Natural killer cell (primary cell): ENCODE measurements at regions not wholly inside any gene's neighbourhood (a gene's known extent, or its start where the extent isn't known, plus 50 kb on each side); places are given as distances from the start of the nearest gene placed in this dataset.

Source experiments
- ATAC-seq, 3 donors: fragments of 150-1000 bp in 2 of 3; fragments of 200-7000 bp in 1 of 3; cut with Tn5 transposase; 1 replicate in 1 of 3; 2 replicates in 2 of 3; pipeline ENCODE4 v1.10.0; 2021; ENCODE audit warnings: mild to moderate bottlenecking in 2 of 3, moderate library complexity in 2 of 3
- DNase-seq, 2 donors: peaks; one replicate each; pipeline versions ENCODE4 v3.0.0 to v3.0.0-alpha.2; 2013 to 2021; ENCODE audit warnings: mixed read lengths in 1 of 2
- H3K27ac ChIP-seq: one replicate; pipeline ENCODE4 v1.5.1; 2013; ENCODE audit warnings: mild to moderate bottlenecking, low read length
- H3K27me3 ChIP-seq: one replicate; pipeline ENCODE4 v1.6.1; 2013; ENCODE audit warnings: low read length; ENCODE audit not compliant: control insufficient read depth, insufficient read depth
- H3K36me3 ChIP-seq: one replicate; pipeline ENCODE4 v1.6.1; 2013; ENCODE audit warnings: low read length; ENCODE audit not compliant: control insufficient read depth, insufficient read depth
- H3K4me1 ChIP-seq: one replicate; pipeline ENCODE4 v1.6.1; 2013; ENCODE audit warnings: low read length; ENCODE audit not compliant: control insufficient read depth, insufficient read depth
- H3K4me3 ChIP-seq: one replicate; pipeline ENCODE4 v1.5.1; 2013; ENCODE audit warnings: low read length
- H3K9me3 ChIP-seq: one replicate; pipeline ENCODE4 v1.6.1; 2013; ENCODE audit warnings: low read length; ENCODE audit not compliant: control insufficient read depth, insufficient read depth
- H3K27ac Mint-ChIP-seq, 2 donors: one replicate each; pipeline ENCODE4 v1.8.0; 2022; ENCODE audit warnings: mild to moderate bottlenecking in 2 of 2, mixed read lengths in 2 of 2, moderate library complexity in 1 of 2
- H3K27me3 Mint-ChIP-seq, 2 donors: one replicate each; pipeline ENCODE4 v1.8.0; 2022; ENCODE audit warnings: low read depth in 2 of 2, mixed read lengths in 2 of 2
- H3K36me3 Mint-ChIP-seq: one replicate; pipeline ENCODE4 v1.8.0; 2022; ENCODE audit warnings: mixed read lengths
- H3K4me1 Mint-ChIP-seq, 2 donors: one replicate each; pipeline ENCODE4 v1.8.0; 2022; ENCODE audit warnings: mixed read lengths in 2 of 2
- H3K4me3 Mint-ChIP-seq: one replicate; pipeline ENCODE4 v1.8.0; 2022; ENCODE audit warnings: mild to moderate bottlenecking, moderate library complexity, mixed read lengths
- H3K9me3 Mint-ChIP-seq, 2 donors: one replicate each; pipeline ENCODE4 v1.8.0; 2022; ENCODE audit warnings: mixed read lengths in 2 of 2
- WGBS: methylation state at CpG from one replicate; pipeline ENCODE4 v1.1.7; 2013; ENCODE audit warnings: missing lambda C conversion rate; ENCODE audit not compliant: insufficient coverage; 5-methylcytosine and 5-hydroxymethylcytosine counted together
- intact Hi-C: fragments of 100-400 bp; cut with micrococcal nuclease; formaldehyde crosslinking; loops from one replicate; pipeline ENCODE4 v1.14.2; 2022
- TF ChIP-seq, protein P1 (sequence below): fragments of 200-600 bp; IDR thresholded peaks from one replicate; pipeline ENCODE4 v1.8.0; 2022; ENCODE audit warnings: antibody characterized with exemption

DNA sequence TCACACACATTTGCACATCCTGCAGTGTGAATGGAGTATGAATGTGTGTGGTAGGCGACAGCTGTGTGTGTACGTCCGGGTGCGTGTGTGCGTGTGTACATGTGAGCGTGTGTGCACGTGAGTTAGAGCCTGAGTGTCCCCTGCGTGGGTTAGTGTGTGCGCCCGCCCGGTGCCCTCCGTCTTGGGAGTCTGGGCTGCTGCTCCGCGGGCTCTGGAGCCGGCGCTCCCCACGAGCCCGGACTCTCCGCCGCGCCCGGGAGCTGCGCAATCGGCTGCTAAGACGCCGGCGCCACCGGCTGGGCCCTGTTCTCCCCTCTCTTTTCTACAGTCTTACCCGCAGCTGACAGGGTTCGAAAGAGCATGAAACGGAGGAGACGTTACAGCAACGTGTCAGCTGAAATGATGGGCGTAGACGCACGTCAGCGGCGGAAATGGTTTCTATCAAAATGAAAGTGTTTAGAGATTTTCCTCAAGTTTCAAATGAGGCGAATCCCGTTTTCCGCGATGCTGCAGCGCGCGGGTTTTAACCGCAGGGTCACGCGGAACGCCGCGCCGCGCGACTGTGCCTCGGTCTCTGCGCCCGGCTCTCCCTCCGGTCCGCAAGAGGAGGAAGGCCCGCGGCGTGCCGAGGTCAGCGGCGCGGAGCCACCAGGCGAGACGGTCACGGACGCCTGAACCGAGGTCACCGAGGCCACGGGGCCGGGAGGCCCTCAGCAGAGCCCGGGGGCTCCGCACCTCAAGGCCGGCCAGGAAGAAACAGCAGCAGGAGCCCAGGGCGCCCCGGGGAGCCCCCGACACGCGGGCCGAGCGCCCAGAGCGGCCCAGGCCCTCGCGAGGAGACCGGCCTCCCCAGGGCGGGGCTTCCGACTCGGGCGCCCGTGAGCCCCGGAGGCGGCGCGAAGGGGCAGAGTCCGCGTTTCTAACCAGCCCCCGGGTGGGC is 95.3 kb upstream of the BHLHE23 start:
- intact Hi-C loops = no loop called here
- peak; percentile 58 to 83 for DNase-seq
- Histone ChIP-seq H3K4me1 (peaks cover 5% of the 10 kb centered on the region), H3K27me3 (no peaks in the 10 kb centered on the region), H3K9me3 (peaks cover 4% of the 10 kb centered on the region), H3K36me3 (no peaks in the 10 kb centered on the region), H3K27ac (peak overlapping the region; percentile 85), H3K4me3 (peak overlapping the region; percentile 77)
- Mint-ChIP-seq H3K4me3 (peak overlapping the region; percentile 93), H3K27me3 (no peaks in the 10 kb centered on the region), H3K9me3 (no peaks in the 10 kb centered on the region), H3K4me1 (peaks cover 5 to 7% of the 10 kb centered on the region in 2 donors), H3K27ac (peak overlapping the region; percentile 86 to 92), H3K36me3 (no peaks in the 10 kb centered on the region)
- TF ChIP-seq, protein P1, sequence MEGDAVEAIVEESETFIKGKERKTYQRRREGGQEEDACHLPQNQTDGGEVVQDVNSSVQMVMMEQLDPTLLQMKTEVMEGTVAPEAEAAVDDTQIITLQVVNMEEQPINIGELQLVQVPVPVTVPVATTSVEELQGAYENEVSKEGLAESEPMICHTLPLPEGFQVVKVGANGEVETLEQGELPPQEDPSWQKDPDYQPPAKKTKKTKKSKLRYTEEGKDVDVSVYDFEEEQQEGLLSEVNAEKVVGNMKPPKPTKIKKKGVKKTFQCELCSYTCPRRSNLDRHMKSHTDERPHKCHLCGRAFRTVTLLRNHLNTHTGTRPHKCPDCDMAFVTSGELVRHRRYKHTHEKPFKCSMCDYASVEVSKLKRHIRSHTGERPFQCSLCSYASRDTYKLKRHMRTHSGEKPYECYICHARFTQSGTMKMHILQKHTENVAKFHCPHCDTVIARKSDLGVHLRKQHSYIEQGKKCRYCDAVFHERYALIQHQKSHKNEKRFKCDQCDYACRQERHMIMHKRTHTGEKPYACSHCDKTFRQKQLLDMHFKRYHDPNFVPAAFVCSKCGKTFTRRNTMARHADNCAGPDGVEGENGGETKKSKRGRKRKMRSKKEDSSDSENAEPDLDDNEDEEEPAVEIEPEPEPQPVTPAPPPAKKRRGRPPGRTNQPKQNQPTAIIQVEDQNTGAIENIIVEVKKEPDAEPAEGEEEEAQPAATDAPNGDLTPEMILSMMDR = no peak
- WGBS = under 1% methylated on average over 100 of the region's 100 CpGs
- ATAC-seq = peak; percentile 70 to 82 (median 80)

DNA sequence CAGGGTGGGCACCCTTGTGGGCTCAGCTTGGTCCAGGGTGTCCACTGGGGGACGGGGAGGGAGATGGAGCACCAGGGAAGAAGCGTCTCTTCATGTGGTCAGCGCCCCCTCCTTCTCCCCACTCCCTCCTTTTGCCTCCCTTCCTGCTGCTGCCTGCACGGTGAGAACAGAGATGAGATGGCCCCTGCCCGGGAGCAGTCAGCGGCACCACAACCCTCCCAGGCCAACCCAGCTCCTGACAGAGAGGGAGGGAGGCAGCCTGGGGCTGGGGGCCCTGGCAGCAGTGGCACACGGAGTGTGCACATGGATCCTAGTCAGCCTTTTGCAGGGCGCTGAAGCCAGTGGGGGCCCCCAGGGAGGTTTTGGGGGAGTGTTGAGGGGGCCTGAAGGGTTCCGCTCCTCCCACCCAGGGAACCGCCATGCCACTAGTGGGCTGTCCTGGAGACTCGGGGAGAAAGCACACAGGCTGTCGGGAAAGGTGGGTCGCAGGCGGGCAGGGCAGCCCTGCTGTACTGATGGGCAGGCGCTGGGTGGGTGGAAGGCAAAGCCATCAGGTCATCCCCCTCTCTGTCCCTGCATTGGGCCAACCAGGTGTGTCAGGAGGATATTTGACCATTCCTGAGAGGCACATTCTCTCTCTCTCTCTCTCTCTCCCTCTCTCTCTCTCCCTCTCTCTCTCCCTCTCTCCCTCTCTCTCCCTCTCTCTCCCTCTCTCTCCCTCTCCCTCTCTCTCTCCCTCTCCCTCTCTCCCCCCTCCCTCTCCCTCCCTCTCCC is 94.3 kb upstream of the BHLHE23 start:
- Mint-ChIP-seq H3K27me3 (no peaks in the 10 kb centered on the region), H3K27ac (peak overlapping the region; percentile 86 to 92), H3K4me1 (peaks cover 5 to 7% of the 10 kb centered on the region in 2 donors), H3K9me3 (no peaks in the 10 kb centered on the region), H3K4me3 (peak overlapping the region; percentile 93), H3K36me3 (no peaks in the 10 kb centered on the region)
- intact Hi-C loops = no loop called here
- H3K4me1 ChIP-seq = peaks cover 5% of the 10 kb centered on the region
- peak in 1 of 2 donors; percentile 28 for DNase-seq
- H3K4me3 ChIP-seq = no peak overlapping the region
- no peaks in the 10 kb centered on the region for H3K27me3 ChIP-seq
- TF ChIP-seq, protein P1 = no peak
- peaks cover 4% of the 10 kb centered on the region for H3K9me3 ChIP-seq
- 77% methylated on average over 15 of the region's 15 CpGs for WGBS
- H3K36me3 ChIP-seq = no peaks in the 10 kb centered on the region
- no peak for ATAC-seq
- peak overlapping the region; percentile 85 for H3K27ac ChIP-seq

DNA sequence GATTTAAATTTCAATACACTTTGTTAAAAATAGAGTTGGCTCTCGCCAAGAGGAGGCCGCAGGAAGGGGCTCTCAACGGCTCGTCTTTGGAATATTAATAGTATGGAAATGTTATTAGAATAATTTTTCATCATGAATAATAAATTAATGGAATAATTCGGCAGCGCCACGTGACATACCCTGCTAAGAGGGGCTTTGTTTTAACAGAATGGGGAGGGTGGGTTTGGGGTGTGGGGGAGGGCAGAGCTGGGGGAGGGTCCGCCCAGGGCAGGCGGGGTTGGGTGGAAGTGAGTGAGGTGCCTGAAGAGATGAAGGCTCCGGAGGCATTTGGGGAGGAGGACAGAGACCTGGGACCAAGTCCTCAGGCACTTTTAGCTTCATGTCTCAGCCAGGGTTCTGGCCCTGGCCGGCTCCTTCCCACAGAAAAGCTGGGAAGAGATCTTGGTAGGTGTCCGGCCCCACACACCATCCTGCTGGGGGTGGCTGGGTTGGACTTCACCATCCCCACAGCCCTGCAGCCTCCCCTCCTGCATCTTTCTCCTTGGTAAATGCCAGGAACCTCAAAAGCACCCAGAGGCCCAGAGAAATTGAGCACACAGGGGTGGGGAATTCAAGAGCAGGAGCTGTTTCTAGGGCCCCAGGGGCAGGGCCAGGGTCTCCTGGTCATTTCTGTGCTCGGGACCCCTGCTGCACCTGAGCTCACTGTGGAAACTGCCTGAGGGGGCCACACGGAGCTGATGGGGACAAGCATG is 93.6 kb upstream of the BHLHE23 start:
- Mint-ChIP-seq H3K4me1 (peaks cover 5 to 7% of the 10 kb centered on the region in 2 donors), H3K27ac (peak overlapping the region in 1 of 2 donors; percentile 92), H3K36me3 (no peaks in the 10 kb centered on the region), H3K9me3 (no peaks in the 10 kb centered on the region), H3K27me3 (peaks cover 0 to under 1% of the 10 kb centered on the region in 2 donors), H3K4me3 (peak overlapping the region; percentile 60)
- Histone ChIP-seq H3K4me1 (peaks cover 5% of the 10 kb centered on the region), H3K9me3 (peaks cover 4% of the 10 kb centered on the region), H3K27me3 (no peaks in the 10 kb centered on the region), H3K27ac (no peak overlapping the region), H3K4me3 (no peak overlapping the region), H3K36me3 (no peaks in the 10 kb centered on the region)
- TF ChIP-seq, protein P1 = no peak
- intact Hi-C loops = no loop called here
- ATAC-seq = no peak
- DNase-seq = no peak
- WGBS = 62% methylated on average over 14 of the region's 14 CpGs
